CD14-positive monocyte (primary cell): ENCODE measurements at regions not wholly inside any gene's neighbourhood (a gene's known extent, or its start where the extent isn't known, plus 50 kb on each side); places are given as distances from the start of the nearest gene placed in this dataset.

Source experiments
- DNase-seq, 3 donors: peaks; one replicate each; pipeline ENCODE4 v3.0.0-alpha.2; 2011 to 2022
- H2AFZ ChIP-seq: 2 replicates; pipeline ENCODE4 v1.6.0; 2012; ENCODE audit warnings: mild to moderate bottlenecking, low read depth, low read length, inconsistent platforms; ENCODE audit not compliant: insufficient read depth, poor library complexity, severe bottlenecking
- H3K27ac ChIP-seq, 2 donors: 1 replicate in 1 of 2; 2 replicates in 1 of 2; pipeline ENCODE4 v1.5.1; 2012 to 2013; ENCODE audit warnings: low read length in 2 of 2, control low read depth in 1 of 2, inconsistent platforms in 1 of 2, low read depth in 1 of 2, mild to moderate bottlenecking in 1 of 2
- H3K27me3 ChIP-seq, 2 donors: one replicate each; pipeline versions ENCODE4 v1.6.0 to v1.6.1; 2011 to 2013; ENCODE audit warnings: low read length in 2 of 2; ENCODE audit not compliant: control insufficient read depth in 2 of 2, insufficient read depth in 2 of 2
- H3K36me3 ChIP-seq, 2 donors: replicated peaks in 1 of 2; 1 replicate in 1 of 2; 2 replicates in 1 of 2; pipeline versions ENCODE4 v1.5.1 to v1.6.1; 2012 to 2013; ENCODE audit warnings: low read length in 2 of 2, control low read depth in 1 of 2, inconsistent platforms in 1 of 2, mild to moderate bottlenecking in 1 of 2; ENCODE audit not compliant: insufficient read depth in 2 of 2, control insufficient read depth in 1 of 2
- H3K4me1 ChIP-seq, 2 donors: 1 replicate in 1 of 2; 2 replicates in 1 of 2; pipeline versions ENCODE4 v1.5.1 to v1.6.1; 2012 to 2013; ENCODE audit warnings: low read length in 2 of 2, control low read depth in 1 of 2, inconsistent platforms in 1 of 2, mild to moderate bottlenecking in 1 of 2, moderate library complexity in 1 of 2; ENCODE audit not compliant: insufficient read depth in 2 of 2, control insufficient read depth in 1 of 2
- H3K4me2 ChIP-seq: replicated peaks from 2 replicates; pipeline ENCODE3; 2012; ENCODE audit warnings: low read length, moderate library complexity, mild to moderate bottlenecking; ENCODE audit not compliant: poor library complexity, severe bottlenecking; ENCODE audit errors: extremely low read depth
- H3K4me3 ChIP-seq, 3 experiments: fragments of 200-600 bp in 1 of 3; sonication (generic) in 1 of 3; replicated peaks in 1 of 3; 1 replicate in 2 of 3; 2 replicates in 1 of 3; pipeline ENCODE4 v1.5.1; 2011 to 2013; ENCODE audit warnings: low read length in 3 of 3, mild to moderate bottlenecking in 3 of 3, control low read depth in 2 of 3, low read depth in 2 of 3, inconsistent platforms in 1 of 3, moderate library complexity in 1 of 3
- H3K79me2 ChIP-seq: 2 replicates; pipeline ENCODE4 v1.6.0; 2012; ENCODE audit warnings: mild to moderate bottlenecking, control low read depth, inconsistent platforms, low read length, moderate library complexity; ENCODE audit not compliant: insufficient read depth
- H3K9ac ChIP-seq: 2 replicates; pipeline ENCODE4 v1.6.0; 2017; ENCODE audit warnings: low read length, mild to moderate bottlenecking; ENCODE audit not compliant: insufficient read depth, poor library complexity, severe bottlenecking
- H3K9me3 ChIP-seq, 2 donors: replicated peaks in 1 of 2; 1 replicate in 1 of 2; 2 replicates in 1 of 2; pipeline versions ENCODE4 v1.5.1 to v1.6.1; 2012 to 2013; ENCODE audit warnings: low read length in 2 of 2, control low read depth in 1 of 2; ENCODE audit not compliant: control insufficient read depth in 1 of 2, insufficient read depth in 1 of 2
- H4K20me1 ChIP-seq: 2 replicates; pipeline ENCODE4 v1.6.0; 2012; ENCODE audit warnings: mild to moderate bottlenecking, low read length, control low read depth, moderate library complexity; ENCODE audit not compliant: insufficient read depth
- H3K27ac Mint-ChIP-seq, 7 donors: one replicate each; pipeline ENCODE4 v1.8.0; 2020; ENCODE audit warnings: mild to moderate bottlenecking in 7 of 7, mixed read lengths in 7 of 7, moderate library complexity in 6 of 7, inconsistent platforms in 2 of 7
- H3K27me3 Mint-ChIP-seq, 3 donors: one replicate each; pipeline ENCODE4 v1.8.0; 2021 to 2022; ENCODE audit warnings: low read depth in 3 of 3, mild to moderate bottlenecking in 3 of 3, mixed read lengths in 3 of 3, moderate library complexity in 3 of 3, inconsistent platforms in 1 of 3
- H3K36me3 Mint-ChIP-seq, 2 donors: one replicate each; pipeline ENCODE4 v1.8.0; 2020; ENCODE audit warnings: mixed read lengths in 2 of 2, inconsistent platforms in 1 of 2, mild to moderate bottlenecking in 1 of 2
- H3K4me1 Mint-ChIP-seq: one replicate; pipeline ENCODE4 v1.8.0; 2020; ENCODE audit warnings: mild to moderate bottlenecking, mixed read lengths
- H3K4me3 Mint-ChIP-seq, 2 donors: one replicate each; pipeline ENCODE4 v1.8.0; 2020; ENCODE audit warnings: mild to moderate bottlenecking in 2 of 2, mixed read lengths in 2 of 2, moderate library complexity in 1 of 2
- H3K9me3 Mint-ChIP-seq, 7 donors: one replicate each; pipeline ENCODE4 v1.8.0; 2020 to 2022; ENCODE audit warnings: mixed read lengths in 7 of 7, mild to moderate bottlenecking in 6 of 7, moderate library complexity in 6 of 7, inconsistent platforms in 2 of 7
- WGBS: methylation state at CpG from one replicate; pipeline ENCODE4 v1.1.5; 2013; ENCODE audit warnings: missing lambda C conversion rate; ENCODE audit not compliant: insufficient coverage; 5-methylcytosine and 5-hydroxymethylcytosine counted together
- intact Hi-C, 2 donors: fragments of 100-400 bp; cut with micrococcal nuclease; formaldehyde crosslinking; loops; one replicate each; pipeline versions ENCODE4 v1.15.0 to v1.15.1; 2023
- TF ChIP-seq, protein P1 (sequence below): fragments of 200-600 bp; IDR thresholded peaks from one replicate; pipeline ENCODE4 v1.8.0; 2022; ENCODE audit warnings: antibody characterized with exemption, mild to moderate bottlenecking

DNA sequence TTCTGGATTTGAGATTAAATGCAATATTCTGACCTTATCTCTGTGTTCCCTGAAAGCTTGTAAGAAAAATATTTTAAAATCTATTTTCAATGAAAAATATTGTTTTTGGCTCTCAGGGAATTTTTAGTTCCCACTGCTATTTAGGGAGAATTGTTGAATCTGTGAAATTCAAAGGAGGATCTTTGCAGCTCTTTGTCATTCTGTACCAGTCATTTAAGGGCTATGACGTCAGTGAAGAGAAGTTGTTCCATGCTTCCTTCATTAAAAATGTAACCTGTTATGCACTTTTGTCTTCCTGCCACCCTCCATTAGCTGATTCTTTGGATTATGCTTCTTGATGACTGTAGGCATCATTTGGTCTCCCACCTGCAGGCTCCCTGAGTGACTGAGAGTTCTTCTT lies 427.8 kb upstream of the C2CD4B start:
- no peaks in the 10 kb centered on the region for H4K20me1 ChIP-seq
- H3K27ac Mint-ChIP-seq, result no peak overlapping the region
- peaks cover 0 to 4% (median 2%) of the 10 kb centered on the region in 3 donors for H3K27me3 Mint-ChIP-seq
- H3K9ac ChIP-seq, result no peak overlapping the region
- no peak overlapping the region for H3K4me3 ChIP-seq
- no peaks in the 10 kb centered on the region for H3K79me2 ChIP-seq
- H3K4me2 ChIP-seq, result no peak overlapping the region
- H3K27me3 ChIP-seq, result no peaks in the 10 kb centered on the region
- H3K4me1 Mint-ChIP-seq, result no peaks in the 10 kb centered on the region
- no peak overlapping the region for H2AFZ ChIP-seq
- intact Hi-C loops, result no loop called here
- no peak overlapping the region for H3K27ac ChIP-seq
- no peak for DNase-seq
- no peaks in the 10 kb centered on the region for H3K36me3 ChIP-seq
- TF ChIP-seq, protein P1, sequence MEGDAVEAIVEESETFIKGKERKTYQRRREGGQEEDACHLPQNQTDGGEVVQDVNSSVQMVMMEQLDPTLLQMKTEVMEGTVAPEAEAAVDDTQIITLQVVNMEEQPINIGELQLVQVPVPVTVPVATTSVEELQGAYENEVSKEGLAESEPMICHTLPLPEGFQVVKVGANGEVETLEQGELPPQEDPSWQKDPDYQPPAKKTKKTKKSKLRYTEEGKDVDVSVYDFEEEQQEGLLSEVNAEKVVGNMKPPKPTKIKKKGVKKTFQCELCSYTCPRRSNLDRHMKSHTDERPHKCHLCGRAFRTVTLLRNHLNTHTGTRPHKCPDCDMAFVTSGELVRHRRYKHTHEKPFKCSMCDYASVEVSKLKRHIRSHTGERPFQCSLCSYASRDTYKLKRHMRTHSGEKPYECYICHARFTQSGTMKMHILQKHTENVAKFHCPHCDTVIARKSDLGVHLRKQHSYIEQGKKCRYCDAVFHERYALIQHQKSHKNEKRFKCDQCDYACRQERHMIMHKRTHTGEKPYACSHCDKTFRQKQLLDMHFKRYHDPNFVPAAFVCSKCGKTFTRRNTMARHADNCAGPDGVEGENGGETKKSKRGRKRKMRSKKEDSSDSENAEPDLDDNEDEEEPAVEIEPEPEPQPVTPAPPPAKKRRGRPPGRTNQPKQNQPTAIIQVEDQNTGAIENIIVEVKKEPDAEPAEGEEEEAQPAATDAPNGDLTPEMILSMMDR, result no peak
- H3K9me3 Mint-ChIP-seq, result peaks cover 0 to 7% (median 0%) of the 10 kb centered on the region in 7 donors
- no peaks in the 10 kb centered on the region for H3K36me3 Mint-ChIP-seq
- WGBS, result no CpG with 5 or more reads among the region's 1 CpG
- H3K9me3 ChIP-seq, result no peaks in the 10 kb centered on the region
- H3K4me3 Mint-ChIP-seq, result no peak overlapping the region
- H3K4me1 ChIP-seq, result no peaks in the 10 kb centered on the region

DNA sequence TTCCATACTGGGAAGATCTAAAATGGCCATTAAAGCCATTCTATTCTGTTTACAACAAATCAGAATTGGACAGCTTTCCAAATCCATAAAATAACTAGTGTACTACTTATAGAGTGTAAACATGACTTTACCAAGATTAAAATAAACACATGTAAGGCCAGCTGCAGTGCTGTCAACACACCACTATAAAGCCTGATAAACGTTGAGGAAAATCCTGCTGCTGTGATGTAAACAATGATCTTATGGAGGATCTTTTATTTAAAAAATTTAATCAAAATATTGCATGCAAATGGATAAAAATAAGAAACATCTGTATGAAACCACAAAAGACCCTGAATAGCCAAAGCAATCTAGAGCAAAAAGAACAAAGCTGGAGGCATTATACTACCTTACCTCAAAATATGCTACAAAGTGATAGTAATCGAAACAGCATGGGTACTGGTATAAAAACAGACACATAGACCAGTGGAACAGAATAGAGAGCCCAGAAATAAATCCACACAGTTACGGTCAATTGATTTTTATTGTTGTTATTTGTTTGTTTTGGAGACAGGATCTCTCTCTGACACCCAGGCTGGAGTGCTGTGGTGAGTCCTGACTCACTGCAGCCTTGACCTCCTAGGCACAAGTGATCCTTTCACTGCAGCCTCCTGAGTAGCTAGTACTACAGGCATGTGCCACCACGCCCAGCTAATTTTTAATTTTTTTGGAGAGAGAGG lies 428.8 kb upstream of the C2CD4B start:
- Mint-ChIP-seq H3K27me3 (peaks cover 0 to 4% (median 2%) of the 10 kb centered on the region in 3 donors), H3K4me1 (no peaks in the 10 kb centered on the region), H3K4me3 (no peak overlapping the region), H3K9me3 (peaks cover 0 to 7% (median 0%) of the 10 kb centered on the region in 7 donors), H3K36me3 (no peaks in the 10 kb centered on the region), H3K27ac (no peak overlapping the region)
- Histone ChIP-seq H3K36me3 (no peaks in the 10 kb centered on the region), H3K27ac (no peak overlapping the region), H3K79me2 (no peaks in the 10 kb centered on the region), H3K9ac (no peak overlapping the region), H3K27me3 (no peaks in the 10 kb centered on the region), H3K9me3 (no peaks in the 10 kb centered on the region), H2AFZ (no peak overlapping the region), H3K4me1 (no peaks in the 10 kb centered on the region), H4K20me1 (no peaks in the 10 kb centered on the region), H3K4me3 (no peak overlapping the region), H3K4me2 (no peak overlapping the region)
- WGBS, result 100% methylated on average over 1 of the region's 4 CpGs
- intact Hi-C loops, result no loop called here
- no peak for DNase-seq
- TF ChIP-seq, protein P1, result no peak
